ENCODE measurements at regions not wholly inside any gene's neighbourhood (a gene's known extent, or its start where the extent isn't known, plus 50 kb on each side); places are given as distances from the start of the nearest gene placed in this dataset.

GRCh38 chr12:124175704-124176103 lies 119.2 kb upstream of the RFLNA start:
- no peaks in the 10 kb centered on the region for H3K4me1 ChIP-seq
- TF ChIP-seq, protein P1, sequence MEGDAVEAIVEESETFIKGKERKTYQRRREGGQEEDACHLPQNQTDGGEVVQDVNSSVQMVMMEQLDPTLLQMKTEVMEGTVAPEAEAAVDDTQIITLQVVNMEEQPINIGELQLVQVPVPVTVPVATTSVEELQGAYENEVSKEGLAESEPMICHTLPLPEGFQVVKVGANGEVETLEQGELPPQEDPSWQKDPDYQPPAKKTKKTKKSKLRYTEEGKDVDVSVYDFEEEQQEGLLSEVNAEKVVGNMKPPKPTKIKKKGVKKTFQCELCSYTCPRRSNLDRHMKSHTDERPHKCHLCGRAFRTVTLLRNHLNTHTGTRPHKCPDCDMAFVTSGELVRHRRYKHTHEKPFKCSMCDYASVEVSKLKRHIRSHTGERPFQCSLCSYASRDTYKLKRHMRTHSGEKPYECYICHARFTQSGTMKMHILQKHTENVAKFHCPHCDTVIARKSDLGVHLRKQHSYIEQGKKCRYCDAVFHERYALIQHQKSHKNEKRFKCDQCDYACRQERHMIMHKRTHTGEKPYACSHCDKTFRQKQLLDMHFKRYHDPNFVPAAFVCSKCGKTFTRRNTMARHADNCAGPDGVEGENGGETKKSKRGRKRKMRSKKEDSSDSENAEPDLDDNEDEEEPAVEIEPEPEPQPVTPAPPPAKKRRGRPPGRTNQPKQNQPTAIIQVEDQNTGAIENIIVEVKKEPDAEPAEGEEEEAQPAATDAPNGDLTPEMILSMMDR (IDR thresholded peaks at IDR 0.05) = no peak
- intact Hi-C loops (cut with DNase I; ENCODE audit: low total_unique reads) = no loop called here
- H3K4me3 ChIP-seq = no peak overlapping the region
- H3K36me3 ChIP-seq = no peaks in the 10 kb centered on the region
- no peak overlapping the region for H3K27ac ChIP-seq
- DNase-seq = no peak
- H3K9me3 ChIP-seq = no peaks in the 10 kb centered on the region
- peaks cover 0 to 4% of the 10 kb centered on the region in 2 donors for H3K27me3 ChIP-seq

GRCh38 chr12:124177276-124177950 lies 117.5 kb upstream of the RFLNA start:
- Histone ChIP-seq H3K27ac (no peak overlapping the region), H3K4me1 (no peaks in the 10 kb centered on the region), H3K27me3 (no peaks in the 10 kb centered on the region), H3K36me3 (no peaks in the 10 kb centered on the region), H3K4me3 (no peak overlapping the region), H3K9me3 (no peaks in the 10 kb centered on the region)
- TF ChIP-seq, protein P1 (IDR thresholded peaks at IDR 0.05) = no peak
- no peak for DNase-seq
- intact Hi-C loops (cut with DNase I; ENCODE audit: low total_unique reads) = no loop called here

DNA sequence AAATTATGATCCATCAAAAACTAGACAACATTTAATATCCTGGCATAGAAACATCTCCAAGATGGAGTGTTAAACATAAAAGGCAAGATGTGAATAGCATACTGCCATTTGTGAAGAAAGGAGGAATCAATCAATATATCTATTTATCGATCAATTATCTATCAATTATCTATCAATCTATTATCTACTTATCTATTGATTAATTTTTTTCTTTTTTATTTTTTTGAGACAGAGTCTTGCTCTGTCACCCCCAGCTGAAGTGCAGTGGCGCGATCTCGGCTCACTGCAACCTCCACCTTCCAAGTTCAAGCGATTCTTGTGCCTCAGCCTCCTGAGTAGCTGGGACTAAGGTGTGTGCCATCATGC lies 117.0 kb upstream of the RFLNA start:
- Histone ChIP-seq H3K4me3 (no peak overlapping the region), H3K4me1 (no peaks in the 10 kb centered on the region), H3K27ac (no peak overlapping the region), H3K27me3 (no peaks in the 10 kb centered on the region), H3K9me3 (no peaks in the 10 kb centered on the region), H3K36me3 (no peaks in the 10 kb centered on the region)
- no peak for DNase-seq
- TF ChIP-seq, protein P1 (IDR thresholded peaks at IDR 0.05) = no peak
- intact Hi-C loops (cut with DNase I; ENCODE audit: low total_unique reads) = no loop called here

- Histone ChIP-seq H3K4me1 (no peaks in the 10 kb centered on the region), H3K9me3 (no peaks in the 10 kb centered on the region), H3K36me3 (no peaks in the 10 kb centered on the region), H3K4me3 (no peak overlapping the region), H3K27me3 (no peaks in the 10 kb centered on the region), H3K27ac (no peak overlapping the region)
- TF ChIP-seq, protein P1 (IDR thresholded peaks at IDR 0.05) = no peak
- intact Hi-C loops (cut with DNase I; ENCODE audit: low total_unique reads) = no loop called here
- no peak for DNase-seq
Measured at GRCh38 chr12:124179936-124180607, 114.8 kb upstream of the RFLNA start.

DNA sequence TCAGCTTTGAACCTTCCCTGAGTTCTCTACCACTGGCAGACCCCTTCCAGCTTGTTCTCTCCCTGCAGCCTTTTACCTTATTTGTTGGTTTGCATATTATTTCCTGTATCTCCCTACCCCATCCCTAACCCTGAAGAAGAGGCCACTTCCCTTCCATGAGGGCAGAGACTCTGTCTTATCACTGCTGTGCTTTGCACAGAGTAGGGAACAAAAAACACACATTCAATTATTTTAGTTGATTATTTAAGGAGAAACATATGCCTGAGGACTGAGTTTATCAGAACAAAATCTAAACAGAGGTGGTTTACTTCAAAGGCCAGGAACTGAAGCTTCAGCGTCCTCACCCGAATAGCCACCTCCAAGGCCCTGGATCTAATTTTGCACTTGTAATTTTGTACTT lies 111.7 kb upstream of the RFLNA start:
- no peaks in the 10 kb centered on the region for H3K9me3 ChIP-seq
- TF ChIP-seq, protein P1 (IDR thresholded peaks at IDR 0.05) = no peak
- no peak overlapping the region for H3K4me3 ChIP-seq
- H3K36me3 ChIP-seq = no peaks in the 10 kb centered on the region
- no peak overlapping the region for H3K27ac ChIP-seq
- no peaks in the 10 kb centered on the region for H3K27me3 ChIP-seq
- no peak for DNase-seq
- peaks cover 0 to 2% (median under 1%) of the 10 kb centered on the region in 4 donors for H3K4me1 ChIP-seq
- intact Hi-C loops (cut with DNase I; ENCODE audit: low total_unique reads) = no loop called here
